Keratinocyte (primary cell): ENCODE measurements at regions not wholly inside any gene's neighbourhood (a gene's known extent, or its start where the extent isn't known, plus 50 kb on each side); places are given as distances from the start of the nearest gene placed in this dataset.

Experiments used
- DNase-seq: peaks from one replicate; pipeline ENCODE4 v3.0.0-alpha.2; 2011; ENCODE audit warnings: low read depth, missing footprints, low spot score
- FAIRE-seq: peaks from 2 replicates; lab custom pipeline; 2011; peaks lifted over from hg19 to GRCh38; lab: Jason Lieb, UNC
- H2AFZ ChIP-seq: 2 replicates; pipeline ENCODE4 v1.6.0; 2012; ENCODE audit warnings: low read length, control low read depth, inconsistent platforms; ENCODE audit not compliant: control insufficient read depth
- H3K27ac ChIP-seq: 2 replicates; pipeline ENCODE4 v1.5.1; 2011; ENCODE audit warnings: low read length; ENCODE audit not compliant: control insufficient read depth, insufficient read depth
- H3K27me3 ChIP-seq: 3 replicates; pipeline ENCODE4 v1.6.0; 2011; ENCODE audit warnings: low read length; ENCODE audit not compliant: control insufficient read depth, insufficient read depth; ENCODE audit errors: extremely low read depth
- H3K36me3 ChIP-seq, 2 experiments: 2 replicates in 1 of 2; 3 replicates in 1 of 2; pipeline ENCODE4 v1.5.1; 2011; ENCODE audit warnings: low read length in 2 of 2, mild to moderate bottlenecking in 1 of 2; ENCODE audit not compliant: control insufficient read depth in 2 of 2, insufficient read depth in 2 of 2; ENCODE audit errors: extremely low read depth in 1 of 2
- H3K4me1 ChIP-seq: 3 replicates; pipeline ENCODE4 v1.5.1; 2011; ENCODE audit warnings: low read length; ENCODE audit not compliant: control insufficient read depth, insufficient read depth; ENCODE audit errors: extremely low read depth
- H3K4me2 ChIP-seq: 3 replicates; pipeline ENCODE4 v1.6.0; 2011; ENCODE audit warnings: low read depth, low read length; ENCODE audit not compliant: control insufficient read depth, insufficient read depth; ENCODE audit errors: extremely low read depth
- H3K4me3 ChIP-seq, 3 experiments: fragments of 200-600 bp in 1 of 3; sonication (generic) in 1 of 3; 2 replicates in 2 of 3; 3 replicates in 1 of 3; pipeline ENCODE4 v1.5.1; 2011 to 2016; ENCODE audit warnings: low read length in 3 of 3, mild to moderate bottlenecking in 3 of 3, control low read depth in 2 of 3, inconsistent platforms in 1 of 3, low read depth in 1 of 3, mixed read lengths in 1 of 3, mixed run types in 1 of 3, moderate library complexity in 1 of 3; ENCODE audit not compliant: control insufficient read depth in 2 of 3, insufficient read depth in 2 of 3; ENCODE audit errors: extremely low read depth in 1 of 3
- H3K79me2 ChIP-seq: 2 replicates; pipeline ENCODE4 v1.6.0; 2012; ENCODE audit warnings: low read length; ENCODE audit not compliant: control insufficient read depth, insufficient read depth
- H3K9ac ChIP-seq: 3 replicates; pipeline ENCODE4 v1.6.0; 2011; ENCODE audit warnings: low read length; ENCODE audit not compliant: control insufficient read depth, insufficient read depth; ENCODE audit errors: extremely low read depth
- H3K9me1 ChIP-seq: 3 replicates; pipeline ENCODE4 v1.6.0; 2011; ENCODE audit warnings: low read length; ENCODE audit not compliant: control insufficient read depth, insufficient read depth; ENCODE audit errors: extremely low read depth
- H3K9me3 ChIP-seq: 2 replicates; pipeline ENCODE4 v1.5.1; 2012; ENCODE audit warnings: low read depth, low read length; ENCODE audit not compliant: control insufficient read depth
- H4K20me1 ChIP-seq: 3 replicates; pipeline ENCODE4 v1.6.0; 2011; ENCODE audit warnings: low read length; ENCODE audit not compliant: control insufficient read depth, insufficient read depth; ENCODE audit errors: extremely low read depth
- EZH2 ChIP-seq: IDR thresholded peaks from one replicate; pipeline ENCODE4 v1.6.1; 2012; ENCODE audit warnings: inconsistent platforms, mild to moderate bottlenecking, low read length, moderate library complexity
- dilution Hi-C: fragments of 300-500 bp; cut with MboI; formaldehyde crosslinking; loops from one replicate; pipeline ENCODE4 v1.7.0; 2020; ENCODE audit warnings: low sequenced_read_pairs; ENCODE audit not compliant: extremely low pct_ligation_motif_present
- TF ChIP-seq, protein P1 (sequence below), 3 experiments: IDR thresholded peaks in 1 of 3; conservative IDR thresholded peaks in 1 of 3; optimal IDR thresholded peaks in 1 of 3; 2 replicates in 2 of 3; 3 replicates in 1 of 3; pipeline versions ENCODE3 to v1.5.1; 2011; ENCODE audit warnings: low read length in 3 of 3, mild to moderate bottlenecking in 3 of 3, moderate library complexity in 2 of 3, control low read depth in 1 of 3, inconsistent platforms in 1 of 3; ENCODE audit not compliant: insufficient read depth in 2 of 3; ENCODE audit errors: extremely low read depth in 1 of 3

- Histone ChIP-seq H3K27ac (no peak overlapping the region), H3K4me3 (no peak overlapping the region), H3K4me1 (no peaks in the 10 kb centered on the region), H3K4me2 (no peak overlapping the region), H3K9ac (no peak overlapping the region), H3K79me2 (no peaks in the 10 kb centered on the region), H3K27me3 (no peaks in the 10 kb centered on the region), H2AFZ (no peak overlapping the region), H3K9me1 (no peaks in the 10 kb centered on the region), H4K20me1 (no peaks in the 10 kb centered on the region), H3K9me3 (no peaks in the 10 kb centered on the region), H3K36me3 (no peaks in the 10 kb centered on the region)
- DNase-seq, result no peak
- FAIRE-seq, result no peak
- TF ChIP-seq, protein P1, sequence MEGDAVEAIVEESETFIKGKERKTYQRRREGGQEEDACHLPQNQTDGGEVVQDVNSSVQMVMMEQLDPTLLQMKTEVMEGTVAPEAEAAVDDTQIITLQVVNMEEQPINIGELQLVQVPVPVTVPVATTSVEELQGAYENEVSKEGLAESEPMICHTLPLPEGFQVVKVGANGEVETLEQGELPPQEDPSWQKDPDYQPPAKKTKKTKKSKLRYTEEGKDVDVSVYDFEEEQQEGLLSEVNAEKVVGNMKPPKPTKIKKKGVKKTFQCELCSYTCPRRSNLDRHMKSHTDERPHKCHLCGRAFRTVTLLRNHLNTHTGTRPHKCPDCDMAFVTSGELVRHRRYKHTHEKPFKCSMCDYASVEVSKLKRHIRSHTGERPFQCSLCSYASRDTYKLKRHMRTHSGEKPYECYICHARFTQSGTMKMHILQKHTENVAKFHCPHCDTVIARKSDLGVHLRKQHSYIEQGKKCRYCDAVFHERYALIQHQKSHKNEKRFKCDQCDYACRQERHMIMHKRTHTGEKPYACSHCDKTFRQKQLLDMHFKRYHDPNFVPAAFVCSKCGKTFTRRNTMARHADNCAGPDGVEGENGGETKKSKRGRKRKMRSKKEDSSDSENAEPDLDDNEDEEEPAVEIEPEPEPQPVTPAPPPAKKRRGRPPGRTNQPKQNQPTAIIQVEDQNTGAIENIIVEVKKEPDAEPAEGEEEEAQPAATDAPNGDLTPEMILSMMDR (optimal IDR thresholded peaks at IDR 0.05 in 1 of 3, IDR thresholded peaks at IDR 0.05 in 1 of 3, conservative IDR thresholded peaks at IDR 0.05 in 1 of 3; ENCODE audit: extremely low read depth in 1 of 3, insufficient read depth in 2 of 3, low read length in 3 of 3), result no peak
- TF ChIP-seq EZH2, result no peak
- dilution Hi-C loops, result no loop called here
These were observed 99.4 kb upstream of the DSEL start for GRCh38 chr18:67615876-67616275.

GRCh38 chr18:67613731-67614130 is 97.2 kb upstream of the DSEL start:
- H3K4me3 ChIP-seq, result no peak overlapping the region
- no peak for FAIRE-seq
- no peaks in the 10 kb centered on the region for H3K4me1 ChIP-seq
- H3K9me3 ChIP-seq, result no peaks in the 10 kb centered on the region
- H3K36me3 ChIP-seq, result no peaks in the 10 kb centered on the region
- no peaks in the 10 kb centered on the region for H3K9me1 ChIP-seq
- dilution Hi-C loops, result no loop called here
- no peak overlapping the region for H3K9ac ChIP-seq
- TF ChIP-seq, protein P1 (optimal IDR thresholded peaks at IDR 0.05 in 1 of 3, IDR thresholded peaks at IDR 0.05 in 1 of 3, conservative IDR thresholded peaks at IDR 0.05 in 1 of 3; ENCODE audit: extremely low read depth in 1 of 3, insufficient read depth in 2 of 3, low read length in 3 of 3), result no peak
- no peak for TF ChIP-seq EZH2
- H3K79me2 ChIP-seq, result no peaks in the 10 kb centered on the region
- H3K27ac ChIP-seq, result no peak overlapping the region
- no peaks in the 10 kb centered on the region for H3K27me3 ChIP-seq
- no peak overlapping the region for H3K4me2 ChIP-seq
- H2AFZ ChIP-seq, result no peak overlapping the region
- no peak for DNase-seq
- no peaks in the 10 kb centered on the region for H4K20me1 ChIP-seq
